Naive thymus-derived CD8-positive, alpha-beta T cell (primary cell): ENCODE measurements at regions not wholly inside any gene's neighbourhood (a gene's known extent, or its start where the extent isn't known, plus 50 kb on each side); places are given as distances from the start of the nearest gene placed in this dataset.
A peak's percentile ranks its signal among the peaks of the same experiment; 100 is the strongest.

Experiments
- ATAC-seq, 2 donors: fragments of 150-1000 bp; cut with Tn5 transposase in 1 of 2; sonication (Bioruptor Pico), chemical (Tn5 transposase) in 1 of 2; 1 replicate in 1 of 2; 2 replicates in 1 of 2; pipeline ENCODE4 v1.10.0; 2021; ENCODE audit warnings: mild to moderate bottlenecking in 2 of 2, moderate library complexity in 2 of 2
- POLR2A ChIA-PET: fragments of 350-600 bp; sonication (Branson Sonifier 250); formaldehyde crosslinking; loops from one replicate; lab custom pipeline; 2021; ENCODE audit warnings: antibody characterized with exemption; lab: Charles Lee
- DNase-seq, 10 donors: peaks; one replicate each; pipeline versions ENCODE4 v3.0.0 to v3.0.0-alpha.2; 2020 to 2022
- H3K27ac Mint-ChIP-seq, 10 donors: one replicate each; pipeline ENCODE4 v1.8.0; 2020 to 2022; ENCODE audit warnings: mild to moderate bottlenecking in 10 of 10, mixed read lengths in 10 of 10, moderate library complexity in 4 of 10, inconsistent platforms in 1 of 10
- H3K27me3 Mint-ChIP-seq, 5 donors: one replicate each; pipeline ENCODE4 v1.8.0; 2021 to 2022; ENCODE audit warnings: mixed read lengths in 5 of 5
- H3K36me3 Mint-ChIP-seq, 3 donors: one replicate each; pipeline ENCODE4 v1.8.0; 2020 to 2022; ENCODE audit warnings: mixed read lengths in 3 of 3, mild to moderate bottlenecking in 2 of 3, inconsistent platforms in 1 of 3
- H3K4me1 Mint-ChIP-seq, 4 donors: one replicate each; pipeline ENCODE4 v1.8.0; 2021 to 2022; ENCODE audit warnings: mixed read lengths in 4 of 4
- H3K4me3 Mint-ChIP-seq, 10 donors: one replicate each; pipeline ENCODE4 v1.8.0; 2020 to 2022; ENCODE audit warnings: mild to moderate bottlenecking in 10 of 10, mixed read lengths in 10 of 10, moderate library complexity in 6 of 10, inconsistent platforms in 1 of 10
- H3K9me3 Mint-ChIP-seq, 9 donors: one replicate each; pipeline ENCODE4 v1.8.0; 2020 to 2022; ENCODE audit warnings: mixed read lengths in 9 of 9, mild to moderate bottlenecking in 3 of 9, inconsistent platforms in 1 of 9, moderate library complexity in 1 of 9

DNA sequence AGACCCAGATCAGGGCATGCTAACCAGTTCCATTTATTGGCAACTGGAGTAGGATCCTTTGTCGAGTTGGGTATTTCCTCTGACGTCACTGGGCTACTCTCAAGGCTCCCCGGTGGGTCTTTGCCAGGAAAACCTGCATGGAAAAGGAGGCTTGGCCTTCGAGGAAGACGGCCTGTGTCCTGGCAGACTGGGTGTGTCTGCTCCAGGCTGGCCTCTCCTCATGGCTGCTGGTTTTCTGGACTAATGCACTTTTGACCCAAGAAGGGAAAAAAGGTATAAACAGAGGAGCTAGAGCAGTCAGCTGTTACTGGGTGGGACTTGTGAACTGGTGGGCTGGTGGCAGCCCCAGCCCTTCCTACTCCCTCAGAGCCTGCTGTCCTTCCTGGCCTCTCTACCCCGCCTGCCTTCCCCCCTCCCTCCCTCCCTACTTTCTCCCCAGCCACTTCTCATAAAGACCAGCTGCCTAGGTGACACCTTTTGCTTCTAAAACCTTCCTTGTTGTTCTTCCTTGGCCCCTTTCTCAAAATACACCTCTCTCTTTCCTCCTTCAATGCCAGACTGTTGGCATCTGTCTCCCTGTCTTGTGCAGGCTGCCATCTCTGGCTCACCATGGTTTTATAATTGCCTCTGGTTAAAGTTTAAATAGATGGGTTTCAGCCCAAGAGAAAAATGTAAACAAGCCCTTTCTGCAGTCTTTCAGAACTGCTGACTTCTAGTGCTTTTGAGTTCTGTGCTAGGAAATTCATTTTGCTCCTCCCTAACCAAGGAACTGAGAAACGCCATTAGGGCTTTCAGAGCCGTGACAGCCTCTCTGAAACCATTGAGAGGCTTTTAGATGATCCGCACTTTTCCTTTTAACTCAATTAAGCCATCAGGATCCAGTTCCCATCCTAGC lies 101.8 kb upstream of the MKLN1 start:
- no peak overlapping the region for H3K4me3 Mint-ChIP-seq

DNA sequence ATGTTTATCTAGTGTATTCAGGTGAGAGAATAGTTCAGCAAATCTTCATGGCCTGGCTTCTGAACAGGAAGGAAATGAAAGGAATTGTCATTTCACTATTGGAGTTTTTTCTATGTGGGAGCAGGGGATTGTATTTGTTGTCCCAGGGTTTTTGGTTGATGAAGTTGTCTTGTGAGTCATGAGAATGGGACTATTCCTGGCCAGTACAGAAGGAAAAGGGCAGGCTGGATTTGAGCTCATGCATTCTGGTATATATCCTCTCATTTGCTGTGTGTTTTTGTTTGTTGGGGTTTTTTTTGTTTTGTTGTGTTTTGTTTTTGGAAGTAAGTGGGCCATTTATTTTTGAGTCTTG lies 101.2 kb upstream of the MKLN1 start:
- Mint-ChIP-seq H3K27ac (peak overlapping the region in 8 of 10 donors; percentile 1 to 74 (median 32)), H3K4me3 (no peak overlapping the region), H3K27me3 (no peaks in the 10 kb centered on the region), H3K4me1 (peaks cover 13 to 22% (median 15%) of the 10 kb centered on the region in 4 donors), H3K9me3 (no peaks in the 10 kb centered on the region), H3K36me3 (no peaks in the 10 kb centered on the region)
- ATAC-seq, result no peak
- POLR2A ChIA-PET, result no interaction called here
- no peak for DNase-seq

More for the DNA sequence above, 101.8 kb upstream of the MKLN1 start:
- H3K27me3 Mint-ChIP-seq, result no peaks in the 10 kb centered on the region
- H3K4me1 Mint-ChIP-seq, result peaks cover 7 to 16% (median 11%) of the 10 kb centered on the region in 4 donors
- H3K36me3 Mint-ChIP-seq, result no peaks in the 10 kb centered on the region
- ATAC-seq, result no peak
- POLR2A ChIA-PET, result no interaction called here
- H3K27ac Mint-ChIP-seq, result peak overlapping the region in 6 of 10 donors; percentile 1 to 63 (median 44)
- H3K9me3 Mint-ChIP-seq, result no peaks in the 10 kb centered on the region
- no peak for DNase-seq

DNA sequence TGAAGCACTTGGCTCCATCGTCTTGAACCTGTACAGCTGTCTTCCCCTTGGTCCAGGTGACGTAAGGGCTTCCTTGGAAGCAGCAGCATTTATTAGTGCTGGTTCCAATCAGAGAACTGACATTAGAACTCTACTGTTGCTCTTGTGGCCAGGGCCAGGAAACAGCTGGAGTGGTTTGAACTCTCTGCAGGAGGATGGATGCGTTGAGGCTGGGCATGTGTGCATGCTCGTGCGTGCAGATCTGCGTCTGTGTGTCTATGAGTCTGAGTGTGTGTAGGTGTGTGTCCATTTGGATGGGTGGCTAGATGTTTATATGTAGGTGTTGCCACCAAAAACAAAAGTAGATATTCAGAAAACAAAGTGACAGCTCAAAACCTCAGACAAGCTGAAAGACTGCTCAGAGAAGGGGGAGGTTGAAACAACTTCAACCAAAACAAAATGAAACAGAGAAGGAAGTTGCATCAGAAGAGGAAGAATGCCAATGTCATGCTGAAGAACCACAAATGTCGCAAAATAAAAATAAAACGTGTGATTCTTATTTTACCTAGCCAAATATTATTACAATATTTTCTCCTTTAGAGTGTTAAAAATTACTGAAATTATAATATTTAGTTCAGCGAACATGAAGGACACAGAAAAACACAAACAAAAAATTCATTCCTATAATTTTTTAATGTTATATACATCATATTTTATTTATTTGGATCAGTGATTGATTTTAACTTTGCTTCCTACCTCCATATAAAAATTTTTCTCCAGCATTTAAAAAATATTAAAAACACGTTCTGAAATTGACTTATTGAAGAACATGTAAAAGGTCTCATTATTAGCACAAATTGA lies 96.1 kb upstream of the MKLN1 start:
- H3K27me3 Mint-ChIP-seq, result no peaks in the 10 kb centered on the region
- peak overlapping the region; percentile 69 to 86 (median 78) for H3K4me3 Mint-ChIP-seq
- peaks cover 21 to 50% (median 31%) of the 10 kb centered on the region in 4 donors for H3K4me1 Mint-ChIP-seq
- H3K36me3 Mint-ChIP-seq, result no peaks in the 10 kb centered on the region
- H3K27ac Mint-ChIP-seq, result peak overlapping the region; percentile 67 to 95 (median 90)
- DNase-seq (peak; percentile 12 to 83 (median 69)), ATAC-seq (peak; percentile 77 to 80)
- no peaks in the 10 kb centered on the region for H3K9me3 Mint-ChIP-seq
- POLR2A ChIA-PET, result interaction anchor here (0.7 to 2.7 kb wide), 3 partner anchors 96 to 124 kb away, joined by 3 to 42 read pairs (median 6); partner anchors contain the start of gene MKLN1

DNA sequence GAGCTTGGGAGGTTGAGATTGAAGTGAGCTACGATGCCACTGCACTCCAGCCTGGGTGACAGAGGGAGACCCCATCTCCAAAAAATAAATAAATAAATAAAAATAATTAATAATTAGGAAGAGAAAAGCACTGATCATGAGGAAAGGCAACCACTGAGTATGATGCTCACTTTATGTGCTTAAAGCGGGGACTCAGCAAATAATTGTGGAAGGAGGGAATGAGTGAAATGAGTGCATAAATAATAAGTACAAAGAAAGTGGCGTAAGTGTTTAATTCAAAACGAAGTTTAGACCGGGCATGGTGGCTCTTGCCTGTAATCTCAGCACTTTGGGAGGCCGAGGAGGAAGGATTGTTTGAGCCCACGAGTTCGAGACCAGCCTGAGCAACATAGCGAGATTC lies 94.9 kb upstream of the MKLN1 start:
- H3K9me3 Mint-ChIP-seq, result no peaks in the 10 kb centered on the region
- ATAC-seq, result no peak
- H3K4me3 Mint-ChIP-seq, result no peak overlapping the region
- peaks cover 20 to 62% (median 33%) of the 10 kb centered on the region in 4 donors for H3K4me1 Mint-ChIP-seq
- H3K27ac Mint-ChIP-seq, result peak overlapping the region in 3 of 10 donors; percentile 7 to 90 (median 51)
- H3K27me3 Mint-ChIP-seq, result no peaks in the 10 kb centered on the region
- DNase-seq, result no peak
- POLR2A ChIA-PET, result interaction anchor here (2.7 kb wide), 1 partner anchor 125 kb away, joined by 42 read pairs; no protein-coding TSS in a partner anchor
- no peaks in the 10 kb centered on the region for H3K36me3 Mint-ChIP-seq

DNA sequence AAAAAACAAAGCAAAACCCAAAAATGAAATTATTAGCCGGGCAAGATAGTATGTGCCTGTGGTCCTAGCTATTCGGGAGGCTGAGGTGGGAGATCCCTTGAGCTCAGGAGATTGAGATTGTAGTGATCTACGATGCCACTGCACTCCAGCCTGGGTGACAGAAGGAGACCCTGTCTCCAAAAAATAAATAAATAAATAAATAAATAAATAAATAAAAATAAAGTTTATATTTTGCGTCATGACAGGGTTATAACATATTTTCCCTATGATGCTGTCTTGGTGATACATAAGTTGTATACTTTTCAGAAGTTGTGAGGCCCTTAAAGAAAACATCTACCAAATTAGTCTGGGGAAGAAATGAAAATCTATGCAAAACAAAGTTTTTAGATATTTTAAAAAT lies 94.5 kb upstream of the MKLN1 start:
- peak overlapping the region in 1 of 10 donors; percentile 7 for H3K27ac Mint-ChIP-seq
- DNase-seq (no peak), ATAC-seq (no peak)
- H3K9me3 Mint-ChIP-seq, result no peaks in the 10 kb centered on the region
- POLR2A ChIA-PET, result no interaction called here
- H3K4me3 Mint-ChIP-seq, result no peak overlapping the region
- H3K4me1 Mint-ChIP-seq, result peaks cover 20 to 66% (median 36%) of the 10 kb centered on the region in 4 donors
- H3K36me3 Mint-ChIP-seq, result no peaks in the 10 kb centered on the region
- H3K27me3 Mint-ChIP-seq, result no peaks in the 10 kb centered on the region

DNA sequence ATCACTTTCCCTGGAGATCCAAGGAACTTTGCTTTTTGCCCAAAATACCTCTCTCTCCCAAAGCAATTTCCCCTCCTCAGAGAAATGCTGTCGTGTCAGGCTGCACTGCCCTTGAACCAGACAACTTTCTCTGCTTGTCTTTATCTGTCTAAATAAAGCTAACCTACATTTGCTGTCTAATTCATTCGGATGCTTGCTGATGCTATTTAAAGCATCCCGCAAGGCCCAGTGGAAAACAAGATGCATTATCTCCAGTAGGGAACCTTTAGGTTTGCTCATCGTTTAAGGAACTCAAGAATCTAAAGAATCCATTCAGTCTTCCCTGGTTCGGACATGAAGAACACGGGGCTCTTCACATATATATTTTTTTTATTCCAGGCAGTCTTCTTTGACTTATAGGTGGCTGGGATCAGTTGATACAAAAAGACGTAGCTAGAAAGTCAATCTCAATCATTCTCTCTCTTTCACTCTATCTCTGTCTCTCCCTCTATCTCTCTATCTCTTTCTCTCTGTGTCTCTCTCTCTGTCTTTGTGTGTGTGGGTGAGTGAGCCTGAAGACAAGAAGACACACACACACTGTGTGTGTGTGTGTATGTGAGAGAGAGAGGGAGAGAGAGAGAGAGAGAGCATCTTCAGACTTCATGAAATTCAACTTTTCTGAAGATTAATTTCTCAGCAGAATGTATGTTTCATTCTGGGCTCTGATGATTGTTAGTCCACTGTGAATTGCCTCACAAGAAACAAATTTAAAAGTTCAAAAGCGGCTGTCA lies 92.8 kb upstream of the MKLN1 start:
- no peaks in the 10 kb centered on the region for H3K27me3 Mint-ChIP-seq
- H3K4me1 Mint-ChIP-seq, result peaks cover 18 to 69% (median 39%) of the 10 kb centered on the region in 4 donors
- POLR2A ChIA-PET, result interaction anchor here (1.4 kb wide), 1 partner anchor 129 kb away, joined by 7 read pairs; no protein-coding TSS in a partner anchor

DNA sequence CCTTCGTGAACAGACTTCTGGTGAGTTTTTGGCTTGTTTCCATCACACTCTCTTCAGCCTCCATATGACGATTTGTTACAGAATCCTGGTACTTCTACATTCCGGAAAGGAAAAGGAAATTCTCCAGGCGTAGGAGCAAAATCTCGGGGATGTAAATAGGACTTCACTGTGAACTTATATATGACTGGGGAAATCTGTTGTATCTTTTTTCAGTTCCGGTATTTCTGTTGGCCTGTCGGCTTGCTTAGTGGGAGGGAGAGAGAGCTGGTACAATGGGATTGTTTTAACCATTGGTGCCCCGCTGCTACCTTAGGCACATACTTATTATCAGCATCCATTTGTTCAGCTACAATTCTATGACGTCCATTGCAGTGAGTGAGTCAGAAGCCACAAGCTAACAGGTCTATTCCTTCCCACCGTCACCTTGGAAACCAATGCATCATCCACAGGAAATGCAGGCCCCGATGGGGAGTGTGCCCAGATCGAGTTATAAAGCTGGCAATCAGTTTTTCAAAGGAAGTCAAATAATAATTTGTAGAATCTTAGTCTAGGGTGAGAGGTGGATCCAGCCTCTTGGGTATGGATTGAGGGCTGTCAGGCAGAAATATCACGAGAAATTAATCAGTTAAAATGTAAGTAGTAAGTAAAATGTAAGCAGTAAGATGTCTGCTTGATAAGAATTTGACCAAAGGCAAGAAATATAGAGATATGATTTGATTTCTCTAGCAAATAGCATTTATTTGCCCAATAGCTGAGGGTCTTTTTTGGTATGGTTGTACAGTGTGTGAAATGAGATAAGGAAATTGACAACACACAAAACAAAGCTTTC lies 92.0 kb upstream of the MKLN1 start:
- H3K36me3 Mint-ChIP-seq, result no peaks in the 10 kb centered on the region
- POLR2A ChIA-PET, result interaction anchor here (1.4 to 1.5 kb wide), 2 partner anchors 8 to 130 kb away, joined by 3 to 7 read pairs; no protein-coding TSS in a partner anchor
- peak overlapping the region in 9 of 10 donors; percentile 3 to 76 (median 34) for H3K4me3 Mint-ChIP-seq
- H3K4me1 Mint-ChIP-seq, result peaks cover 18 to 63% (median 37%) of the 10 kb centered on the region in 4 donors
- DNase-seq (peak in 9 of 10 donors; percentile 43 to 87 (median 64)), ATAC-seq (peak; percentile 65 to 69)
- H3K9me3 Mint-ChIP-seq, result no peaks in the 10 kb centered on the region
- no peaks in the 10 kb centered on the region for H3K27me3 Mint-ChIP-seq
- peak overlapping the region; percentile 72 to 96 (median 90) for H3K27ac Mint-ChIP-seq

More for the DNA sequence above, 92.8 kb upstream of the MKLN1 start:
- Mint-ChIP-seq H3K9me3 (no peaks in the 10 kb centered on the region), H3K4me3 (peak overlapping the region in 5 of 10 donors; percentile 9 to 76 (median 60)), H3K27ac (peak overlapping the region; percentile 72 to 96 (median 90)), H3K36me3 (no peaks in the 10 kb centered on the region)
- ATAC-seq (no peak), DNase-seq (no peak)

DNA sequence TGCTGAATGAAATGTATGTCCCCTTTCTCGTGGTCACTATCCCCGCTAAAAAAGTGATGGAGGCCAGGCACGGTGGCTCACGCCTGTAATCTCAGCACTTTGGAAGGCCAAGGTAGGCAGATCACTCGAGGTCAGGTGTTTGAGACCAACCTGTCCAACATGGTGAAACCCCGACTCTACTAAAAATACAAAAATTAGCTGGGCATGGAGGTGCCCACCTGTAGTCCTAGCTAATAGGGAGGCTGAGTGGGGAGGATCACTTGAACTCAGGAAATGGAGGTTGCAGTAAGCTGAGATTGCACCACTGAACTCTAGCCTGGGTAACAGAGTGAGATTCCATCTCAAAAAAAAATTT lies 91.4 kb upstream of the MKLN1 start:
- no peaks in the 10 kb centered on the region for H3K36me3 Mint-ChIP-seq
- ATAC-seq (no peak), DNase-seq (no peak)
- H3K27me3 Mint-ChIP-seq, result no peaks in the 10 kb centered on the region
- peaks cover 16 to 57% (median 33%) of the 10 kb centered on the region in 4 donors for H3K4me1 Mint-ChIP-seq
- H3K4me3 Mint-ChIP-seq, result no peak overlapping the region
- POLR2A ChIA-PET, result interaction anchor here (1.4 to 1.5 kb wide), 2 partner anchors 8 to 130 kb away, joined by 3 to 7 read pairs; no protein-coding TSS in a partner anchor
- no peaks in the 10 kb centered on the region for H3K9me3 Mint-ChIP-seq
- H3K27ac Mint-ChIP-seq, result peak overlapping the region; percentile 54 to 96 (median 88)

DNA sequence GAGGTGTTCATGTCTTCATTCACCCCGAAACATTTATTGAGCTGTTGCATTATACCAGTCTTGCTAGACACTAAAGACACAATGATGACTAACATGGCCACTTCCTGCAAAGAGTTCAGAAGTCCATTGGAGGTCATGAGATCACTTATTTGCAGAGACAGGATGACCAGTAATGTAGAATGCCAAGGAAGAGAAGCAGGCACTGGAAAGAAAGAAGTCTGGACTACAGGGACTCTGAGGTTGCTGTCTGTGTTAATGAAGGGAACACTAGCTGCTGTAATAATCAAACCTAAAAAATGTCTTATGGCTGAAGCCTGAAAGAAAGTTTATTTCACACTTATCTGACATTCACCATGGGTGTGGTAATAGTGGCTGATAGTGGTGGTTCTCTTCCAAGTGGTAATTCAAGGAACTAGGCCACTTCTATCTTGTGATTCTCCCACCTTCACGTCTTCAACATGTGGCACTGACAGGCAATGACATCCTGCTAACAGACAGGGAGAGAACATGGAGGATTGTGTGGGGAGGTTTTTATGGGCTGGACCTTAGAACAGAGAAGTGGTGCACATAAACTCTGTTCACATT lies 89.2 kb upstream of the MKLN1 start:
- Mint-ChIP-seq H3K4me1 (peaks cover 13 to 44% (median 26%) of the 10 kb centered on the region in 4 donors), H3K36me3 (no peaks in the 10 kb centered on the region), H3K27ac (peak overlapping the region in 8 of 10 donors; percentile 3 to 83 (median 29)), H3K9me3 (no peaks in the 10 kb centered on the region), H3K27me3 (no peaks in the 10 kb centered on the region), H3K4me3 (no peak overlapping the region)
- DNase-seq (peak in 1 of 10 donors; percentile 18), ATAC-seq (no peak)
- POLR2A ChIA-PET, result interaction anchor here (0.6 kb wide), 1 partner anchor 44 kb away, joined by 4 read pairs; no protein-coding TSS in a partner anchor

DNA sequence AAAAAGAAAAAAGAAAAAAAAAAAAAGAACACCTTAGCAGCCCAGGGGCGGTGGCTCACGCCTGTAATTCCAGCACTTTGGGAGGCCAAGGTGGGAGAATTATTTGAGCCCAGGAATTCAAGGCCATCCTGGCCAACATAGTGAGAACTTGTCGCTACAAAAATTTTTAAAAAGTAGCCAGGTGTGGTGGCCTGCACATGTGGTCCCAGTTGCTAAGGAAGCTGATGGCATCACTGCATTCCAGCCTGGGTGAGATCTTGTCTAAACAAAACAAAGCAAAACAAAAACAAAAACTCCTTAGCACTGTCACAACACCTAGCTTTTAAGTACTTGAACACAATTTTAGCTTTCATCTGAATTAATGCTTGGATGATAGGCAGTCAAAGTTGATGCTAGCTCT lies 86.3 kb upstream of the MKLN1 start:
- Mint-ChIP-seq H3K27me3 (no peaks in the 10 kb centered on the region), H3K9me3 (no peaks in the 10 kb centered on the region), H3K4me1 (peaks cover 4 to 25% (median 10%) of the 10 kb centered on the region in 4 donors), H3K4me3 (no peak overlapping the region), H3K36me3 (no peaks in the 10 kb centered on the region), H3K27ac (no peak overlapping the region)
- DNase-seq, result no peak
- POLR2A ChIA-PET, result no interaction called here
- no peak for ATAC-seq

DNA sequence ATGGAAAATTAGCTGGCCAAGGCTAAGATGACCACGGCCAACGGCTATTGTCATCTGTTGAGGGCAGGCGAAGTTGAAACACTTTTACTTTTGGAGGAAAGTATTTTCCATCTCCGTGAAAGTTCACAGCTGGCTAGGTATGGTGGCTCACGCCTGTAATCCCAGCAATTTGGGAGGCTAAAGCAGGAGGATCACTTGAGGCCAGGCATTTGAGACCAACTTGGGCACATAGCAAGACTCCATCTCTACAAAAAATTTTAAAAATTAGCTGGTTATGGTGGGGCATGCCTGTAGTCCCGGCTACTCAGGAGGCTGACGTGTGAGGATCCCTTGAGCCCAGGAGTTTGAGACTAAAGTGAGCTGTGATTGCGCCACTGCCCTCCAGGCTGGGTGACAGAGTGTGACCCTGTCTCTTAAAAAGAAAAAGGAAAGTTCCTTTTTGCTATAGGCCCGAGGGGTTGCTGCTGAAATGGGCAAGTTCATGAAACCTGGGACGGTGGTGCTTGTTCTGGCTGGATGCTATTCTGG lies 85.5 kb upstream of the MKLN1 start:
- H3K27ac Mint-ChIP-seq, result no peak overlapping the region
- no peak for ATAC-seq
- H3K36me3 Mint-ChIP-seq, result no peaks in the 10 kb centered on the region
- H3K4me3 Mint-ChIP-seq, result no peak overlapping the region
- H3K4me1 Mint-ChIP-seq, result peaks cover 1 to 17% (median 9%) of the 10 kb centered on the region in 4 donors
- no peaks in the 10 kb centered on the region for H3K27me3 Mint-ChIP-seq
- no peaks in the 10 kb centered on the region for H3K9me3 Mint-ChIP-seq
- DNase-seq, result no peak
- POLR2A ChIA-PET, result interaction anchor here (1.1 kb wide), 1 partner anchor 36 kb away, joined by 3 read pairs; no protein-coding TSS in a partner anchor
